ENCODE measurements at regions not wholly inside any gene's neighbourhood (a gene's known extent, or its start where the extent isn't known, plus 50 kb on each side); places are given as distances from the start of the nearest gene placed in this dataset.

DNA sequence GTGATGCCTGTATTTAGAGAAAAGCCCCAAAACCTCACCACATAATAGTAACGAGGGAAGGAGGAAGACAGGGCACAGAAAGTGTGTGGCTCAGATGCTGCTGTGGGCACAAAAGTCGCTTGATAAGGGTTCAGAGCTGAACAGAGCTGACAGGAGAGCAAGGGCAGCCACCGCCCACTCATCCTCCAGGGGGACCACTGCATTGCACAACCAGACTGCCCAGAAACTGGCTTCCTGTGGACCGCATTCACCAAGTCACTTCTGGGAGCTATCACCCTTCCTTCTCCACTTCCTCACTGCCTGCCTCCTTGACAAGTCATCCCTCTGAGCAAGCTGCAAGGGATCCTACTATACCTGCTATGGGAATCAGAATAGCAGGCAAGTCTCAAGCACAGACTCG, 512.4 kb upstream of the CDH11 start:
- TF ChIP-seq, protein P1, sequence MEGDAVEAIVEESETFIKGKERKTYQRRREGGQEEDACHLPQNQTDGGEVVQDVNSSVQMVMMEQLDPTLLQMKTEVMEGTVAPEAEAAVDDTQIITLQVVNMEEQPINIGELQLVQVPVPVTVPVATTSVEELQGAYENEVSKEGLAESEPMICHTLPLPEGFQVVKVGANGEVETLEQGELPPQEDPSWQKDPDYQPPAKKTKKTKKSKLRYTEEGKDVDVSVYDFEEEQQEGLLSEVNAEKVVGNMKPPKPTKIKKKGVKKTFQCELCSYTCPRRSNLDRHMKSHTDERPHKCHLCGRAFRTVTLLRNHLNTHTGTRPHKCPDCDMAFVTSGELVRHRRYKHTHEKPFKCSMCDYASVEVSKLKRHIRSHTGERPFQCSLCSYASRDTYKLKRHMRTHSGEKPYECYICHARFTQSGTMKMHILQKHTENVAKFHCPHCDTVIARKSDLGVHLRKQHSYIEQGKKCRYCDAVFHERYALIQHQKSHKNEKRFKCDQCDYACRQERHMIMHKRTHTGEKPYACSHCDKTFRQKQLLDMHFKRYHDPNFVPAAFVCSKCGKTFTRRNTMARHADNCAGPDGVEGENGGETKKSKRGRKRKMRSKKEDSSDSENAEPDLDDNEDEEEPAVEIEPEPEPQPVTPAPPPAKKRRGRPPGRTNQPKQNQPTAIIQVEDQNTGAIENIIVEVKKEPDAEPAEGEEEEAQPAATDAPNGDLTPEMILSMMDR (IDR thresholded peaks at IDR 0.05), result no peak
- TF ChIP-seq POLR2A (IDR thresholded peaks at IDR 0.05), result no peak
- Histone ChIP-seq H3K27me3 (no peaks in the 10 kb centered on the region), H3K9me3 (no peaks in the 10 kb centered on the region), H3K4me3 (no peak overlapping the region), H3K36me3 (no peaks in the 10 kb centered on the region), H3K27ac (no peak overlapping the region), H3K4me1 (no peaks in the 10 kb centered on the region)
- intact Hi-C loops (cut with DNase I; ENCODE audit: low total_unique reads), result no loop called here
- no peak for DNase-seq

DNA sequence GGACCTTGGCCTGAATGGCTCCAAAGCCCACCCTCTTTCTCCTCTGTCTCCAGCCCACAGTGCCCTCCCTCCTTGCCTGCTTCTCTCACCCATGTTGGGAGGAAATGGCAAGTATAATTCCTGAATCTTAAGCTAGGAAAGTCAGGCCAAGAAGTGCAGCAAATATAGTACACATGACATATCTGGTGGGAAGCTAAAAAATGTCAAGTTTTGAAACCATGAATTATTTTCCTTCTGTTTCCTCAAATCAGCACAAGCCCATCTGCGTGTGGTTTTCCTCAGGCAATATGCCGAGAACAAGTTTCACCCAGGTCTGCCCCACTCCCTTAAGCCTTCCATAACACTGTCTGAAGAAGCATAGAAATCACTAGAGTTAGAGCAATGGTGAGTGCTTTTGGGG, 502.8 kb upstream of the CDH11 start:
- intact Hi-C loops (cut with DNase I; ENCODE audit: low total_unique reads), result no loop called here
- H3K27me3 ChIP-seq, result no peaks in the 10 kb centered on the region
- no peak overlapping the region for H3K27ac ChIP-seq
- H3K9me3 ChIP-seq, result no peaks in the 10 kb centered on the region
- H3K4me1 ChIP-seq, result no peaks in the 10 kb centered on the region
- H3K4me3 ChIP-seq, result no peak overlapping the region
- H3K36me3 ChIP-seq, result no peaks in the 10 kb centered on the region
- no peak for TF ChIP-seq POLR2A (IDR thresholded peaks at IDR 0.05)
- TF ChIP-seq, protein P1 (IDR thresholded peaks at IDR 0.05), result no peak
- no peak for DNase-seq

DNA sequence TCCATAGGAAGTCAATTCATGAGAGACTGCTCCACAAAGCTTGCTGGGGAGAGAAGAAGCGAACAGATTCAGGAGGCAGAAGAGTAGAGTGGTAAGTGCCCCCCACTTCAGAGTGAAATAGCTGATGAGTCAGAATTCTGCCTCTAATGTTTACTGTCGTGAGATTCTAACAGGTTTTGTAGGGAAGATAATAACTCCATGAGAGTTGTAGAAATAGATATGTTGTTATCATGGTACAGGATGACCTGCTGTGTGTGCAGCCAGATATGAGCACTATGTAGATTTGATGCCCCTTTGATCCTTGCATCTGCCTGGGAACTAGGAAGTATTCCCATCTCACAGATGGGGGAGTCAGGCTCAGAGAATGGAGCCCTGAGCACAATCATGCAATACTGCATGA, 502.4 kb upstream of the CDH11 start:
- Histone ChIP-seq H3K27ac (no peak overlapping the region), H3K9me3 (no peaks in the 10 kb centered on the region), H3K4me3 (no peak overlapping the region), H3K36me3 (no peaks in the 10 kb centered on the region), H3K4me1 (no peaks in the 10 kb centered on the region), H3K27me3 (no peaks in the 10 kb centered on the region)
- intact Hi-C loops (cut with DNase I; ENCODE audit: low total_unique reads), result no loop called here
- TF ChIP-seq, protein P1 (IDR thresholded peaks at IDR 0.05), result no peak
- TF ChIP-seq POLR2A (IDR thresholded peaks at IDR 0.05), result no peak
- DNase-seq, result no peak

DNA sequence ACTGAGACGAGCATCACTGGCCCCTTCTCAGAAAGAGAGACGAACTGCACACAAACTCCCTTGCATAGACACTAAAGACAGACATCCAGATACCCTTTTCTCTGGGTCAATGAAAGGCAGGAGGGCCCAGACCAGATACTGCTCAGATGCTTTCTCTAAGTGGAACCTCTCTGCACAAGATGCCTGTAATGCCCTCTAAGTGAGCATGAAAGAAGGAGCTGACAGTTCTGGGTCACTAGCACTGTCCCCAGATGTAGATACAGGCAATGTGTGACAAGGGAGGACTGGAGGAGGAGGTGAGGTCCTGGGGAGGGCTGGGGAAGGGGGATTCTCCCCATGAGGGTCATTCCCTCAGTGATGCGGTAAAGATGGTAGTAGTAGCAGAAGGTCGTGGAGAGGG, 501.0 kb upstream of the CDH11 start:
- Histone ChIP-seq H3K9me3 (no peaks in the 10 kb centered on the region), H3K36me3 (no peaks in the 10 kb centered on the region), H3K27ac (no peak overlapping the region), H3K4me1 (no peaks in the 10 kb centered on the region), H3K27me3 (no peaks in the 10 kb centered on the region), H3K4me3 (no peak overlapping the region)
- DNase-seq, result no peak
- intact Hi-C loops (cut with DNase I; ENCODE audit: low total_unique reads), result no loop called here
- TF ChIP-seq POLR2A (IDR thresholded peaks at IDR 0.05), result no peak
- TF ChIP-seq, protein P1 (IDR thresholded peaks at IDR 0.05), result no peak

DNA sequence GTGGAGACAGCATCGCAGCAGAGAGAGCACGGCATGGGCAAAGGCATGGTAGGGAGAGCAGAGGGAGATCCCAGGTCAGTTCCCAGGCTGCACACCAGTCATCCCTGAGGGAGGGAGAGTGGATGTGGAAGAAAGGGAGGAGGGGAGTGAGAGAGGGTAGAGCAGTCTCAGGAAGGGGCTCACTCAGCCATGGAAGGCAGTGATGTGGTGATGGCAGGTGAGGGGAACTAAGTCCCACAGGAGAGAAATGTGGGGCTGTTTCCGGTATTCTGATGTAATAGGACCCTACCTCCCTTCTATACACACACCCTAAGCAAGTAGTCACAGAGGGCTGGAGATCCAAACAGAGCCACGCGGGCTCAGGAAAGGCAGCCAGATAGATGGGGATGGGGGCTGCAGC, 500.3 kb upstream of the CDH11 start:
- no peaks in the 10 kb centered on the region for H3K36me3 ChIP-seq
- no peak for TF ChIP-seq POLR2A (IDR thresholded peaks at IDR 0.05)
- TF ChIP-seq, protein P1 (IDR thresholded peaks at IDR 0.05), result no peak

More for the DNA sequence above, 500.3 kb upstream of the CDH11 start:
- Histone ChIP-seq H3K9me3 (no peaks in the 10 kb centered on the region), H3K27me3 (no peaks in the 10 kb centered on the region), H3K4me3 (no peak overlapping the region), H3K27ac (no peak overlapping the region), H3K4me1 (no peaks in the 10 kb centered on the region)
- intact Hi-C loops (cut with DNase I; ENCODE audit: low total_unique reads), result no loop called here
- no peak for DNase-seq

Data from uterus (tissue), 3 donors.